Lower lobe of right lung (tissue), 2 donors: ENCODE measurements at regions not wholly inside any gene's neighbourhood (a gene's known extent, or its start where the extent isn't known, plus 50 kb on each side); places are given as distances from the start of the nearest gene placed in this dataset.

Source experiments
- ATAC-seq, 2 donors: fragments of 200-7000 bp; cut with Tn5 transposase; one replicate each; pipeline ENCODE4 v1.9.1; 2020 to 2022; ENCODE audit warnings: mild to moderate bottlenecking in 2 of 2, moderate library complexity in 2 of 2
- DNase-seq: peaks from one replicate; pipeline ENCODE4 v3.0.0-alpha.2; 2020
- H3K27ac ChIP-seq: fragments of 200-600 bp; one replicate; pipeline ENCODE4 v1.8.0; 2022
- H3K27me3 ChIP-seq: fragments of 200-600 bp; one replicate; pipeline ENCODE4 v1.8.0; 2022; ENCODE audit warnings: low read depth
- H3K36me3 ChIP-seq: fragments of 200-600 bp; one replicate; pipeline ENCODE4 v1.8.0; 2022; ENCODE audit warnings: mild to moderate bottlenecking
- H3K4me1 ChIP-seq: fragments of 200-600 bp; one replicate; pipeline ENCODE4 v1.8.0; 2022
- H3K4me3 ChIP-seq: fragments of 200-600 bp; one replicate; pipeline ENCODE4 v1.8.0; 2022; ENCODE audit warnings: mild to moderate bottlenecking
- H3K9me3 ChIP-seq: fragments of 200-600 bp; one replicate; pipeline ENCODE4 v1.8.0; 2022
- intact Hi-C: fragments of 100-400 bp; cut with DNase I; formaldehyde crosslinking; loops from one replicate; pipeline ENCODE4 v1.11.0; 2022
- TF ChIP-seq, protein P1 (sequence below): fragments of 200-600 bp; IDR thresholded peaks from one replicate; pipeline ENCODE4 v1.8.0; 2022; ENCODE audit warnings: antibody characterized with exemption, mild to moderate bottlenecking
- donor health status: DM: no; HTN: yes; CAD: no; lungs with severe emphysema.

DNA sequence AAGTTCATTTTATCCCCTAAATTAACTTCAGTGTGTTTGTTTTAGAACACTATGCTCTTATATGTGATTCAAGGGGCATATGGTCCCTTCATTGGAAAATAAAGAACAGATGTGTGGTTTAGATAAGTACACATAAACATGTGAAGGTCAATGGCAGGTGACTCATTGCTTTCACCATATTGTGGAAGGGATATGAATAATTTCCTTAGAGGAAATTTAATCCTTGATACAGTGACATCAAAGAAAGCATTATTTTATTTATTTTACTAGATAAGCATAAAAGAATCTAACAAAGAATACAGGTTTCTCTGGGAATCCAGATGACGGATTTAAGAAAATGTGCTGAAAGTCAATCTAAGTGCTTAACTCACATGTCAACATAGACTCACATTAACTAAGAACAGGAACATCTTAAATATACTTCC lies 373.5 kb downstream of the KCTD12 start:
- TF ChIP-seq, protein P1, sequence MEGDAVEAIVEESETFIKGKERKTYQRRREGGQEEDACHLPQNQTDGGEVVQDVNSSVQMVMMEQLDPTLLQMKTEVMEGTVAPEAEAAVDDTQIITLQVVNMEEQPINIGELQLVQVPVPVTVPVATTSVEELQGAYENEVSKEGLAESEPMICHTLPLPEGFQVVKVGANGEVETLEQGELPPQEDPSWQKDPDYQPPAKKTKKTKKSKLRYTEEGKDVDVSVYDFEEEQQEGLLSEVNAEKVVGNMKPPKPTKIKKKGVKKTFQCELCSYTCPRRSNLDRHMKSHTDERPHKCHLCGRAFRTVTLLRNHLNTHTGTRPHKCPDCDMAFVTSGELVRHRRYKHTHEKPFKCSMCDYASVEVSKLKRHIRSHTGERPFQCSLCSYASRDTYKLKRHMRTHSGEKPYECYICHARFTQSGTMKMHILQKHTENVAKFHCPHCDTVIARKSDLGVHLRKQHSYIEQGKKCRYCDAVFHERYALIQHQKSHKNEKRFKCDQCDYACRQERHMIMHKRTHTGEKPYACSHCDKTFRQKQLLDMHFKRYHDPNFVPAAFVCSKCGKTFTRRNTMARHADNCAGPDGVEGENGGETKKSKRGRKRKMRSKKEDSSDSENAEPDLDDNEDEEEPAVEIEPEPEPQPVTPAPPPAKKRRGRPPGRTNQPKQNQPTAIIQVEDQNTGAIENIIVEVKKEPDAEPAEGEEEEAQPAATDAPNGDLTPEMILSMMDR, result no peak
- ATAC-seq (peak in 1 of 2 donors; percentile 39), DNase-seq (no peak)
- Histone ChIP-seq H3K4me1 (peaks cover 8% of the 10 kb centered on the region), H3K36me3 (no peaks in the 10 kb centered on the region), H3K4me3 (no peak overlapping the region), H3K9me3 (no peaks in the 10 kb centered on the region), H3K27ac (no peak overlapping the region), H3K27me3 (no peaks in the 10 kb centered on the region)
- intact Hi-C loops, result no loop called here

DNA sequence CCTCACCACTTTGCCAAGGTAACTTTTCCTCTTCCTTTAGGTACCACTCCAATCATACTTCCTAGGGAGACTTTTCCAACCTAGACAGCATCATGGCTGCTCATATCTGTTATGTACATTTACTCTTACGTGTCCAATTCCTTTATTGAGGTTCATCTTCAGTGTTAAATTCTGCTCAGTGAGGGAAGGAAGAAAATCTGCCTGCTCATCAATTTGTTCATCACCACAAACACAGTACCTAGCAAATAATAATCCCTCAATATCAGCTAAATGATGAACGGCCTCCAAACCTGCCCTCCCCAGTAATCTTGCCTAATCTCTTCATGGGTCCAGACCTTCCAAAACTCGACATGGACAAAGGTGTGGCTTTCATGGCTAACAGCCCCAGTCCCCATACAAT lies 380.8 kb downstream of the KCTD12 start:
- Histone ChIP-seq H3K27me3 (no peaks in the 10 kb centered on the region), H3K9me3 (no peaks in the 10 kb centered on the region), H3K36me3 (no peaks in the 10 kb centered on the region), H3K27ac (no peak overlapping the region), H3K4me3 (no peak overlapping the region), H3K4me1 (no peaks in the 10 kb centered on the region)
- no peak for DNase-seq
- ATAC-seq, result no peak
- intact Hi-C loops, result no loop called here
- TF ChIP-seq, protein P1, result no peak

DNA sequence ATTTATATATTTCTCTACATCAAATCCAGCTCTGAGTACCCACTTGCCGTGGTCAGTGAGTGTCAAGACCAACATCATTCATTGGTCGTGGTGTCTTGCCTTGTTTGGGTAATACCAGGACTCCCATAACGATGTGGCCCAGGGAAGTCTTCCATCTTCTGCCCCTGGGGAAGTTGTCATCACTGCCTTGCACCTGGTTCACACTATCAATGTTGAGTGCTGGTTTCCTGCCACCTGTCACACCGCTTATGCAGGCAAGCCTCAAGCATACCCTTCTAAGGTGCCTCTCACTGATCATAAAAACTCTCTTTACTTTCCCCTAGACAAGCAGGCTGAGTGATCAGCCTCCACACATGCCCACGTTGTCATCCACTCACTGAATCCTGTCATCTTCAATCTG lies 382.4 kb downstream of the KCTD12 start:
- Histone ChIP-seq H3K4me1 (no peaks in the 10 kb centered on the region), H3K4me3 (no peak overlapping the region), H3K27ac (no peak overlapping the region), H3K36me3 (no peaks in the 10 kb centered on the region), H3K27me3 (no peaks in the 10 kb centered on the region), H3K9me3 (no peaks in the 10 kb centered on the region)
- TF ChIP-seq, protein P1, result no peak
- intact Hi-C loops, result no loop called here
- no peak for ATAC-seq
- DNase-seq, result no peak

DNA sequence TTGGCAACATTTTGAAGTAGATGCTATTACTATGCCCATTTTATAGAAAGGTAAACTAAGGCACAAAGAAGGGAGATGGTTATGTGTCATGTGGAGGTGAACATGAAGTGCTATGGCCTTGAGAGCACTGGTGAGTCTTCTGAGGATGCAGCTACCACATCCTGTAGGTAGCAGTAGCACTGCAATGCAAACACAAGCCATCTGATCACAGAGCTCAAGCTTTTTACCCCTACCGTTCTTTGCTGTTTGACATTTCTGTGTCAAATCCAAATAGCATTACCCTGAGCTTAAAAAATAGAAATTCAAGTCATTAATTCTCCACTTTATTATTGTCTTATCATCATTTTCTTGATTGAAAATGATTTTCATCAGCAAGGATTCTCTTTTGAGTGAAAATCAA lies 382.9 kb downstream of the KCTD12 start:
- DNase-seq, result no peak
- no peaks in the 10 kb centered on the region for H3K9me3 ChIP-seq
- TF ChIP-seq, protein P1, result no peak
- no peak overlapping the region for H3K4me3 ChIP-seq
- no peaks in the 10 kb centered on the region for H3K4me1 ChIP-seq
- H3K27ac ChIP-seq, result no peak overlapping the region
- intact Hi-C loops, result no loop called here
- ATAC-seq, result no peak
- no peaks in the 10 kb centered on the region for H3K36me3 ChIP-seq
- H3K27me3 ChIP-seq, result no peaks in the 10 kb centered on the region

DNA sequence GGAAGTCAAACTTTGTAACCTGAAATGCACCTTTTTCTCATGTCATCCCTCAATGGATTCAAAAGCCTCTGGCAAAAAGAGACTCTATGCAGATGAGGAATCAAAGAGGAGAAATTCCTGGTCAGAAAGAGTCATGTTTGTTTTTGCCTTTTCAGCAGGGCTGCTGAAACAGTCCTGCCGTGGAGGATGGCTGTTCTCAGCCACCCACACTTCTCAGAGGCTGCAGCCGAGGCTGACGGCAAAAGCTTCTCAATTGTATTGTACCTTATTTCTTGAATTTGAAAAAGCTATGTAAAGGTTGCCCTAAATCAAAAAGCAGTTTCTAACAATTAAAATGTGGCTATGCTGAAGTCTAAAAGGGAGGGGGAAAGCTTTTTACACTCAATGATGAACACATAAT lies 385.3 kb downstream of the KCTD12 start:
- no peaks in the 10 kb centered on the region for H3K9me3 ChIP-seq
- H3K36me3 ChIP-seq, result no peaks in the 10 kb centered on the region
- ATAC-seq, result no peak
- H3K27ac ChIP-seq, result no peak overlapping the region
- TF ChIP-seq, protein P1, result no peak
- H3K4me3 ChIP-seq, result no peak overlapping the region
- H3K4me1 ChIP-seq, result no peaks in the 10 kb centered on the region
- intact Hi-C loops, result no loop called here
- no peak for DNase-seq
- no peaks in the 10 kb centered on the region for H3K27me3 ChIP-seq

DNA sequence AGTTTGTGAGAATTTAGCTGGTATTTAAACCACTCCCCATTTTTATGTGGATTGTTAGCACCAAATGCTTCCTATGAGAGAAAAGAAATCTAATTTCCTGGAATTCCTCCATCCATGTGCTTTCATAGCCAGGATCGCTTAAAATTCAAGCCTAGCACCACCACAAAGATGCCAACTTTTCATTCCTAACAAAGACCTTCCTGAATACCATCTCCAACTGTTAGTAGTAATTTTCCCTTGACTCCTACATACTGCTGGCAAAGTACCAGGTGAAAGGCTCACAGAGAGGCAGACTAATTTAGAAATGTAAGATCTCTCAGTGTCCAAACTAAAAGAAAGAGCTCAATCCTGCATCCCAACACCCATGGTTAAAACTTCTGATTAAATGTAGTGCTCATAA lies 386.3 kb downstream of the KCTD12 start:
- intact Hi-C loops, result no loop called here
- Histone ChIP-seq H3K27ac (no peak overlapping the region), H3K4me1 (no peaks in the 10 kb centered on the region), H3K36me3 (no peaks in the 10 kb centered on the region), H3K27me3 (no peaks in the 10 kb centered on the region), H3K4me3 (no peak overlapping the region), H3K9me3 (no peaks in the 10 kb centered on the region)
- ATAC-seq, result no peak
- no peak for DNase-seq
- TF ChIP-seq, protein P1, result no peak
